HepG2 (cell line): ENCODE measurements at regions not wholly inside any gene's neighbourhood (a gene's known extent, or its start where the extent isn't known, plus 50 kb on each side); places are given as distances from the start of the nearest gene placed in this dataset.

Source experiments
- ATAC-seq: fragments of 200-7000 bp; cut with Tn5 transposase; 3 replicates; pipeline ENCODE4 v1.9.1; 2020; ENCODE audit warnings: mild to moderate bottlenecking, moderate library complexity
- BruUV-seq: library from RNA; stranded (reverse); fragments of 400-500 nt; replicated peaks from 2 replicates; lab custom pipeline; 2021; lab: Mats Ljungman, UMichigan
- CTCF ChIA-PET: fragments of 300-600 bp; formaldehyde crosslinking; extraction: SDS; loops from one replicate; lab custom pipeline; 2021; ENCODE audit warnings: low total read pairs, inconsistent platforms, low intra/inter-chr PET ratio; lab: Yijun Ruan, JAX
- POLR2A ChIA-PET: fragments of 350-600 bp; sonication (Branson Sonifier 250); formaldehyde crosslinking; loops from one replicate; lab custom pipeline; 2020; ENCODE audit warnings: antibody characterized with exemption, inconsistent platforms; lab: Yijun Ruan, JAX
- DNase-seq: peaks from one replicate; pipeline ENCODE4 v3.0.0-alpha.2; 2015; ENCODE audit warnings: low spot score
- FAIRE-seq: peaks from 3 replicates; lab custom pipeline; 2011; peaks lifted over from hg19 to GRCh38; lab: Jason Lieb, UNC
- H2AFZ ChIP-seq: one replicate; pipeline ENCODE4 v1.6.1; 2011; ENCODE audit warnings: low read length, inconsistent platforms
- H3K27ac ChIP-seq: fragments of 300-600 bp; 3 replicates; pipeline ENCODE4 v1.8.0; 2011; ENCODE audit warnings: mixed run types, mild to moderate bottlenecking, mixed read lengths, low read length, inconsistent platforms; ENCODE audit not compliant: insufficient read depth; ENCODE audit errors: extremely low read length
- H3K27me3 ChIP-seq, 2 experiments: fragments of 200-600 bp in 1 of 2; 2 replicates in 1 of 2; 3 replicates in 1 of 2; pipeline versions ENCODE4 v1.6.0 to v1.8.0; 2011; ENCODE audit warnings: low read length in 2 of 2, mild to moderate bottlenecking in 2 of 2, moderate library complexity in 2 of 2, inconsistent platforms in 1 of 2; ENCODE audit not compliant: insufficient read depth in 2 of 2, control insufficient read depth in 1 of 2
- H3K36me3 ChIP-seq, 2 experiments: fragments of 200-600 bp in 1 of 2; replicated peaks in 1 of 2; 2 replicates in 1 of 2; 3 replicates in 1 of 2; pipeline versions ENCODE4 v1.5.1 to v1.8.0; 2011; ENCODE audit warnings: low read length in 2 of 2, inconsistent platforms in 1 of 2; ENCODE audit not compliant: insufficient read depth in 2 of 2, control insufficient read depth in 1 of 2
- H3K4me1 ChIP-seq: 2 replicates; pipeline ENCODE4 v1.5.1; 2012; ENCODE audit warnings: low read length, inconsistent platforms; ENCODE audit not compliant: insufficient read depth
- H3K4me2 ChIP-seq: 2 replicates; pipeline ENCODE4 v1.6.0; 2011; ENCODE audit warnings: low read depth, low read length, inconsistent platforms
- H3K4me3 ChIP-seq, 3 experiments: fragments of 200-600 bp in 1 of 3; sonication (generic), shearing (Covaris generic) in 1 of 3; replicated peaks in 1 of 3; 2 replicates each; pipeline ENCODE4 v1.5.1; 2011 to 2016; ENCODE audit warnings: low read length in 3 of 3, inconsistent platforms in 2 of 3, low read depth in 2 of 3, mild to moderate bottlenecking in 2 of 3, control low read depth in 1 of 3, mixed read lengths in 1 of 3; ENCODE audit not compliant: insufficient read depth in 1 of 3
- H3K79me2 ChIP-seq: one replicate; pipeline ENCODE4 v1.6.1; 2011; ENCODE audit warnings: low read length, inconsistent platforms; ENCODE audit not compliant: insufficient read depth
- H3K9ac ChIP-seq: 2 replicates; pipeline ENCODE4 v1.6.0; 2011; ENCODE audit warnings: mild to moderate bottlenecking, low read depth, low read length, inconsistent platforms; ENCODE audit not compliant: insufficient read depth
- H3K9me3 ChIP-seq: 2 replicates; pipeline ENCODE4 v1.5.1; 2012; ENCODE audit warnings: mild to moderate bottlenecking, low read length
- H4K20me1 ChIP-seq: 2 replicates; pipeline ENCODE4 v1.6.0; 2011; ENCODE audit warnings: inconsistent platforms, mild to moderate bottlenecking, low read length, moderate library complexity; ENCODE audit not compliant: insufficient read depth
- AHR ChIP-seq: IDR thresholded peaks from 2 replicates; pipeline ENCODE4 v1.6.1; 2018; ENCODE audit warnings: missing genetic modification reagents, missing compliant biosample characterization
- FOXA3 ChIP-seq: IDR thresholded peaks from 2 replicates; pipeline ENCODE4 v1.6.1; 2016; ENCODE audit warnings: missing genetic modification reagents, missing compliant biosample characterization
- MAFF ChIP-seq: IDR thresholded peaks from 2 replicates; pipeline ENCODE4 v1.6.1; 2011; ENCODE audit warnings: low read depth, low read length, improper control_type of control experiment
- PHB2 ChIP-seq: fragments of 450-650 bp; IDR thresholded peaks from 2 replicates; pipeline ENCODE4 v1.6.1; 2018; ENCODE audit not compliant: partially characterized antibody
- RFX3 ChIP-seq: IDR thresholded peaks from 2 replicates; pipeline ENCODE4 v1.6.1; 2016; ENCODE audit warnings: missing biosample characterization, missing genetic modification reagents
- SOX13 ChIP-seq, 3 experiments: fragments of 450-650 bp in 1 of 3; sonication (generic) in 1 of 3; formaldehyde crosslinking in 1 of 3; IDR thresholded peaks in 2 of 3; conservative IDR thresholded peaks in 1 of 3; 2 replicates each; pipeline versions ENCODE4 v1.5.0 to v1.6.1; 2016 to 2020; ENCODE audit warnings: antibody characterized with exemption in 1 of 3, mild to moderate bottlenecking in 1 of 3, missing compliant biosample characterization in 1 of 3, missing genetic modification reagents in 1 of 3, moderate library complexity in 1 of 3
- TGIF2 ChIP-seq: IDR thresholded peaks from 2 replicates; pipeline ENCODE4 v1.6.1; 2016; ENCODE audit warnings: control low read depth, missing compliant biosample characterization
- ZNF446 ChIP-seq: sonication (generic); formaldehyde crosslinking; IDR thresholded peaks from 2 replicates; pipeline ENCODE4 v1.5.0; 2020; ENCODE audit warnings: mild to moderate bottlenecking, missing genetic modification reagents
- ZNF598 ChIP-seq: sonication (generic); formaldehyde crosslinking; IDR thresholded peaks from 2 replicates; pipeline ENCODE4 v1.5.1; 2020; ENCODE audit warnings: mild to moderate bottlenecking, missing genetic modification reagents, borderline replicate concordance
- ZNF629 ChIP-seq: sonication (generic); formaldehyde crosslinking; conservative IDR thresholded peaks from 2 replicates; pipeline ENCODE4 v1.5.0; 2020; ENCODE audit warnings: missing genetic modification reagents
- ZNF709 ChIP-seq: sonication (generic); formaldehyde crosslinking; IDR thresholded peaks from 2 replicates; pipeline ENCODE4 v1.5.0; 2020; ENCODE audit warnings: mild to moderate bottlenecking, missing genetic modification reagents
- WGBS: methylation state at CpG from one replicate; pipeline ENCODE4 v1.1.6; 2017; ENCODE audit warnings: low lambda C conversion rate; 5-methylcytosine and 5-hydroxymethylcytosine counted together
- in situ Hi-C: cut with HindIII; loops from 2 replicates; pipeline ENCODE4 v1.10.0; 2017; ENCODE audit warnings: low pct_unique_long_range_greater_than_20kb; ENCODE audit not compliant: extremely low pct_ligation_motif_present
- intact Hi-C: fragments of 100-400 bp; cut with micrococcal nuclease; formaldehyde crosslinking; loops from one replicate; pipeline ENCODE4 v1.10.0; 2022; ENCODE audit not compliant: unreplicated experiment
- TF ChIP-seq, protein P1 (sequence below): sonication (generic); formaldehyde crosslinking; IDR thresholded peaks from 2 replicates; pipeline ENCODE4 v1.4.0; 2020; ENCODE audit warnings: missing genetic modification reagents
- TF ChIP-seq, protein P2 (sequence below): fragments of 450-650 bp; IDR thresholded peaks from 2 replicates; pipeline ENCODE4 v1.6.1; 2017; ENCODE audit warnings: mild to moderate bottlenecking
- TF ChIP-seq, protein P3 (sequence below): sonication (generic); formaldehyde crosslinking; IDR thresholded peaks from 2 replicates; pipeline ENCODE4 v1.4.0; 2020; ENCODE audit warnings: missing genetic modification reagents
- TF ChIP-seq, protein P4 (sequence below): sonication (generic); formaldehyde crosslinking; IDR thresholded peaks from 2 replicates; pipeline ENCODE4 v1.5.1; 2020; ENCODE audit warnings: mild to moderate bottlenecking, missing genetic modification reagents, moderate library complexity

DNA sequence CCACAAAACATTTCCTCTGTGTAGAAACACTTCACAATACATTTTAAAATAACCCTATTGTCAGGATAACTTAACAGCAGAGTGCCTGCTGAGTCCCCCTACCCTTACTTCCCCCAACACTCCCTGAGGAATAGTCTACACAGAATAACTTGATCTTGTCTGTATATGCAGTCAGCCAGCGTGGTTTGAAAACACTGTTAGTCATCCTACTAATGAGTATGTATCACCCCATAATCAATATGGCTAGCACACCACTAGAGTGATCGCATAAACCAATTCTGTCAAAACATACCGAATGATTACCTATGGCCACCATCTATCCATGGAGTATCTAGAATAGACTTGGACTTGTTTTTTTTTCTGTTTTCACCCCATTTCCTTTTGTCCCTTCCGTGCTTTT, 152.7 kb upstream of the NECTIN3 start (continued):
- TF ChIP-seq, protein P1, sequence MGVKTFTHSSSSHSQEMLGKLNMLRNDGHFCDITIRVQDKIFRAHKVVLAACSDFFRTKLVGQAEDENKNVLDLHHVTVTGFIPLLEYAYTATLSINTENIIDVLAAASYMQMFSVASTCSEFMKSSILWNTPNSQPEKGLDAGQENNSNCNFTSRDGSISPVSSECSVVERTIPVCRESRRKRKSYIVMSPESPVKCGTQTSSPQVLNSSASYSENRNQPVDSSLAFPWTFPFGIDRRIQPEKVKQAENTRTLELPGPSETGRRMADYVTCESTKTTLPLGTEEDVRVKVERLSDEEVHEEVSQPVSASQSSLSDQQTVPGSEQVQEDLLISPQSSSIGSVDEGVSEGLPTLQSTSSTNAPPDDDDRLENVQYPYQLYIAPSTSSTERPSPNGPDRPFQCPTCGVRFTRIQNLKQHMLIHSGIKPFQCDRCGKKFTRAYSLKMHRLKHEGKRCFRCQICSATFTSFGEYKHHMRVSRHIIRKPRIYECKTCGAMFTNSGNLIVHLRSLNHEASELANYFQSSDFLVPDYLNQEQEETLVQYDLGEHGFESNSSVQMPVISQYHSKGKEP (CRISPR knock-in tag) = no peak
- no peak for TF ChIP-seq SOX13 (IDR thresholded peaks at IDR 0.05)
- TF ChIP-seq SOX13 (CRISPR knock-in tag; conservative IDR thresholded peaks at IDR 0.05 in 1 of 2, IDR thresholded peaks at IDR 0.05 in 1 of 2) = no peak
- TF ChIP-seq ZNF446 (CRISPR knock-in tag) = no peak

DNA sequence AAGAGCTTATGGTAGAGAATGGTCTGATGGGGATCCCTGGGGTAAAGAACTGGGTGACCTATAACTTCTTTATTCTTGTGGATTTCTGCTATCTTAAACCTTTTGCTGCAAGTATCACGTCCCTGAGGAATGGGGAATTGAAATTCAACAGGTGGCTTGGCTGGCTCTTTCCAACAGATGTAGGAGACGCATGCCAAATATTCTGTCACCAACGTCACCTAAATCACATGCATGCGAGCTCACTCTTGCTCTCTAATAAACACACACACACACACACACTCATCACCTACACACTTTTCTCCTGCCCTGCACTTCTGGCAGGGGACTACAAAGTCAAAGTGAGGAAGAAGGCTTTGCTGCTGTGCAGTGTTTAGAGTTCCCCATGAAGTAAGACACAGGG, 145.8 kb upstream of the NECTIN3 start:
- intact Hi-C loops (no loop called here), in situ Hi-C loops (loop anchor here (10.0 kb wide), 1 partner anchor 151 kb away; no protein-coding TSS in a partner anchor)
- Histone ChIP-seq H3K9me3 (no peaks in the 10 kb centered on the region), H3K4me2 (no peak overlapping the region), H3K27me3 (no peaks in the 10 kb centered on the region), H3K79me2 (no peaks in the 10 kb centered on the region), H4K20me1 (no peaks in the 10 kb centered on the region), H3K4me1 (peaks cover 30% of the 10 kb centered on the region), H3K4me3 (no peak overlapping the region), H3K36me3 (no peaks in the 10 kb centered on the region), H2AFZ (no peak overlapping the region), H3K27ac (no peak overlapping the region), H3K9ac (no peak overlapping the region)
- FAIRE-seq (no peak), DNase-seq (no peak), ATAC-seq (no peak)
- 95% methylated on average over 4 of the region's 4 CpGs for WGBS
- no TSS peak for BruUV-seq
- CTCF ChIA-PET = no interaction called here
- POLR2A ChIA-PET = no interaction called here
- TF ChIP-seq, protein P2, sequence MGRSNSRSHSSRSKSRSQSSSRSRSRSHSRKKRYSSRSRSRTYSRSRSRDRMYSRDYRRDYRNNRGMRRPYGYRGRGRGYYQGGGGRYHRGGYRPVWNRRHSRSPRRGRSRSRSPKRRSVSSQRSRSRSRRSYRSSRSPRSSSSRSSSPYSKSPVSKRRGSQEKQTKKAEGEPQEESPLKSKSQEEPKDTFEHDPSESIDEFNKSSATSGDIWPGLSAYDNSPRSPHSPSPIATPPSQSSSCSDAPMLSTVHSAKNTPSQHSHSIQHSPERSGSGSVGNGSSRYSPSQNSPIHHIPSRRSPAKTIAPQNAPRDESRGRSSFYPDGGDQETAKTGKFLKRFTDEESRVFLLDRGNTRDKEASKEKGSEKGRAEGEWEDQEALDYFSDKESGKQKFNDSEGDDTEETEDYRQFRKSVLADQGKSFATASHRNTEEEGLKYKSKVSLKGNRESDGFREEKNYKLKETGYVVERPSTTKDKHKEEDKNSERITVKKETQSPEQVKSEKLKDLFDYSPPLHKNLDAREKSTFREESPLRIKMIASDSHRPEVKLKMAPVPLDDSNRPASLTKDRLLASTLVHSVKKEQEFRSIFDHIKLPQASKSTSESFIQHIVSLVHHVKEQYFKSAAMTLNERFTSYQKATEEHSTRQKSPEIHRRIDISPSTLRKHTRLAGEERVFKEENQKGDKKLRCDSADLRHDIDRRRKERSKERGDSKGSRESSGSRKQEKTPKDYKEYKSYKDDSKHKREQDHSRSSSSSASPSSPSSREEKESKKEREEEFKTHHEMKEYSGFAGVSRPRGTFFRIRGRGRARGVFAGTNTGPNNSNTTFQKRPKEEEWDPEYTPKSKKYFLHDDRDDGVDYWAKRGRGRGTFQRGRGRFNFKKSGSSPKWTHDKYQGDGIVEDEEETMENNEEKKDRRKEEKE = no peak
- no peak for TF ChIP-seq TGIF2 (CRISPR knock-in tag)
- no peak for TF ChIP-seq FOXA3 (CRISPR knock-in tag)
- no peak for TF ChIP-seq ZNF629 (CRISPR knock-in tag)
- TF ChIP-seq MAFF = no peak
- no peak for TF ChIP-seq RFX3 (CRISPR knock-in tag)
- no peak for TF ChIP-seq ZNF598 (CRISPR knock-in tag)
- TF ChIP-seq AHR = no peak
- no peak for TF ChIP-seq PHB2
- TF ChIP-seq ZNF709 (CRISPR knock-in tag) = no peak
- TF ChIP-seq, protein P3, sequence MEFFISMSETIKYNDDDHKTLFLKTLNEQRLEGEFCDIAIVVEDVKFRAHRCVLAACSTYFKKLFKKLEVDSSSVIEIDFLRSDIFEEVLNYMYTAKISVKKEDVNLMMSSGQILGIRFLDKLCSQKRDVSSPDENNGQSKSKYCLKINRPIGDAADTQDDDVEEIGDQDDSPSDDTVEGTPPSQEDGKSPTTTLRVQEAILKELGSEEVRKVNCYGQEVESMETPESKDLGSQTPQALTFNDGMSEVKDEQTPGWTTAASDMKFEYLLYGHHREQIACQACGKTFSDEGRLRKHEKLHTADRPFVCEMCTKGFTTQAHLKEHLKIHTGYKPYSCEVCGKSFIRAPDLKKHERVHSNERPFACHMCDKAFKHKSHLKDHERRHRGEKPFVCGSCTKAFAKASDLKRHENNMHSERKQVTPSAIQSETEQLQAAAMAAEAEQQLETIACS (CRISPR knock-in tag) = no peak
- TF ChIP-seq, protein P4, sequence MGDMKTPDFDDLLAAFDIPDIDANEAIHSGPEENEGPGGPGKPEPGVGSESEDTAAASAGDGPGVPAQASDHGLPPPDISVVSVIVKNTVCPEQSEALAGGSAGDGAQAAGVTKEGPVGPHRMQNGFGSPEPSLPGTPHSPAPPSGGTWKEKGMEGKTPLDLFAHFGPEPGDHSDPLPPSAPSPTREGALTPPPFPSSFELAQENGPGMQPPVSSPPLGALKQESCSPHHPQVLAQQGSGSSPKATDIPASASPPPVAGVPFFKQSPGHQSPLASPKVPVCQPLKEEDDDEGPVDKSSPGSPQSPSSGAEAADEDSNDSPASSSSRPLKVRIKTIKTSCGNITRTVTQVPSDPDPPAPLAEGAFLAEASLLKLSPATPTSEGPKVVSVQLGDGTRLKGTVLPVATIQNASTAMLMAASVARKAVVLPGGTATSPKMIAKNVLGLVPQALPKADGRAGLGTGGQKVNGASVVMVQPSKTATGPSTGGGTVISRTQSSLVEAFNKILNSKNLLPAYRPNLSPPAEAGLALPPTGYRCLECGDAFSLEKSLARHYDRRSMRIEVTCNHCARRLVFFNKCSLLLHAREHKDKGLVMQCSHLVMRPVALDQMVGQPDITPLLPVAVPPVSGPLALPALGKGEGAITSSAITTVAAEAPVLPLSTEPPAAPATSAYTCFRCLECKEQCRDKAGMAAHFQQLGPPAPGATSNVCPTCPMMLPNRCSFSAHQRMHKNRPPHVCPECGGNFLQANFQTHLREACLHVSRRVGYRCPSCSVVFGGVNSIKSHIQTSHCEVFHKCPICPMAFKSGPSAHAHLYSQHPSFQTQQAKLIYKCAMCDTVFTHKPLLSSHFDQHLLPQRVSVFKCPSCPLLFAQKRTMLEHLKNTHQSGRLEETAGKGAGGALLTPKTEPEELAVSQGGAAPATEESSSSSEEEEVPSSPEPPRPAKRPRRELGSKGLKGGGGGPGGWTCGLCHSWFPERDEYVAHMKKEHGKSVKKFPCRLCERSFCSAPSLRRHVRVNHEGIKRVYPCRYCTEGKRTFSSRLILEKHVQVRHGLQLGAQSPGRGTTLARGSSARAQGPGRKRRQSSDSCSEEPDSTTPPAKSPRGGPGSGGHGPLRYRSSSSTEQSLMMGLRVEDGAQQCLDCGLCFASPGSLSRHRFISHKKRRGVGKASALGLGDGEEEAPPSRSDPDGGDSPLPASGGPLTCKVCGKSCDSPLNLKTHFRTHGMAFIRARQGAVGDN (CRISPR knock-in tag) = no peak
